HG03066 (cell line): ENCODE measurements at regions not wholly inside any gene's neighbourhood (a gene's known extent, or its start where the extent isn't known, plus 50 kb on each side); places are given as distances from the start of the nearest gene placed in this dataset.
"Not testable (repeated sequence)": the region's sequence is repeated elsewhere in the genome, so short reads cannot be mapped to it uniquely, and the experiment has no call there.

Experiments used
- ATAC-seq: cut with Tn5 transposase; IDR thresholded peaks from one replicate; pipeline ENCODE4 v1.9.1; 2021; ENCODE audit warnings: low read depth; ENCODE audit not compliant: unreplicated experiment

- no peak for ATAC-seq
Measured at GRCh38 chr6:128739112-128739511, 143.8 kb upstream of the LAMA2 start.

DNA sequence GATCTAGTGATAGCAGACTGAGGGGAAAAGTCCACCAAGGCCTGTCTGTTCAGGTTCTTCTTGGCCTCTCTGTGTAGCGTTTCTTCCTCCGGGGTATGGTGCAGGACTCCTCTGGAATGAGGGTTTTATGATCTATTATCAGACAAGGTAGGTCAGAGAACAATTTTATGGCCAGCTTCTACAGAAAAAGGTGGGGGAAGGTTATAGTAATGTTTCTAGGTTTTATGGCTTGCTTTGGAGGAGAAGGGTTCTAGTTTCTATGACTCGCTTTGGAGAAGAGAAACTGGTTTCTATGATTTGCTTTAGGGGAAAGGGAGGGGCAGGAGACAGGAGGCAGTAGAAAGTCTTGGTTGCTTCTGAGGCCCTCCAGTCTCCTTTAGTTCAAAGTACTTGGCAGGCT, 144.8 kb upstream of the LAMA2 start:
- no peak for ATAC-seq

DNA sequence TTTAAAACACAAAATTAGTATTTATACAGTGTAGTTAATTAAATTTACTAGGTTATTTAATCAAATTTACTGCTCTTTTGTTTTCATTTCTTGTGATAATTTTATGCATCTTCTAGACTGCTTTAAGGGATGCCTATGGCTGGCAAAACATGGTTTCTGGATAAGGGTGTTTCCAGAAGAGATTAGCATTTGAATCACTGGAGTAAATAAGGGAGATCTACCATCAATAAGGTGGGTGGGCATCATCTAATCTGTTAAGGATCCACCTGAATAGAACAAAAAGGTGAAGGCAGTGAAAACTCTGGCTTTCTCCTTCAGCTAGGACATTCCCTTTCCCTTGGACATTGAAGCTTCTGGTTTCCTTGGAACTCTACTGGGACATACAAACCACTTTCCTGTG, 146.2 kb upstream of the LAMA2 start:
- no peak for ATAC-seq

GRCh38 chr6:128731249-128732165, 151.4 kb upstream of the LAMA2 start:
- no peak for ATAC-seq

GRCh38 chr6:128727500-128727899, 155.4 kb upstream of the LAMA2 start:
- ATAC-seq, result no peak

DNA sequence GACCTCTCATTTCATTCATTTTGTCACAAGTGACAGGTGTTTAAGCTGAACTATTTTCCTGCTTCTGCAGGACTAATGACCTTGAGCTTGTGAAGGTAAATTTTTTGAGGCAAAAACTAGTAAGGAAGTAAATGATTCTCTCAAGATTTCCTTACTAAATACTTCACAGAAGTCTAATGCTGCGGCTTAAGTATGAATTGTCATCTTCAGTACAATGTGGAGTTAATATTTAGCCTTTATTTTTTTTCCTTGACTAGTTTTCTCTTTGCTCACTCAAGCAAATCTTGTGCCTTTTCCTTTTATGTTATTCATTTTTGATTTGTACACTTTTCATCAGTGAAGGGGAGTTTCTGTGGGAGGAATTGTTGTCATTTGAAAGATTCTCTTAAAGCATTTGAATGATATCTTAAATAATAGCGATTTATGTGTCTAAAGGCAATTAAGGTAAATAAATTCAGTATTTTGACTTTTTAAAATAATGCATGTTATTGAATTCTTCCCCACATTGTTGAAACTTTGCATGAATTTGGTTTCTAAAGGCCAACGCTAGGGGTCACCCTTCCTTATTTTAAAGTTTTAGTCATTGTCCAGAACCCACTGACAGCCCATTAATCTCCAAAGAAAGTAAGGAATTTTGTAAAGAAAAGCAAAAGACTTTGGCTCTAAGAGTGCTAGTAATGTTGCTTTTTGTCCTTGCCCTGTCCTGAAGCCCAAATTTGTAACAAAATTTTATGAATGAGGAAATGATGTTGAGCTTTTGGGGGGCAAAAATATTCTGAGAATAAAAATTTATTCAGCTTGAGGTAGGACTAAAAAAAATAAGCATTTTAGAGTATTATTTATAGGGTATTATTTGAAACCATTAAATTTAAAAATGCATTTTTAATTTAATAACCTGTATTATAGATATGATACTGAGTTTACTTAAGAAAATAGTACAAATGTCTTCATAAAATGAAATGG, 157.4 kb upstream of the LAMA2 start:
- no peak for ATAC-seq

DNA sequence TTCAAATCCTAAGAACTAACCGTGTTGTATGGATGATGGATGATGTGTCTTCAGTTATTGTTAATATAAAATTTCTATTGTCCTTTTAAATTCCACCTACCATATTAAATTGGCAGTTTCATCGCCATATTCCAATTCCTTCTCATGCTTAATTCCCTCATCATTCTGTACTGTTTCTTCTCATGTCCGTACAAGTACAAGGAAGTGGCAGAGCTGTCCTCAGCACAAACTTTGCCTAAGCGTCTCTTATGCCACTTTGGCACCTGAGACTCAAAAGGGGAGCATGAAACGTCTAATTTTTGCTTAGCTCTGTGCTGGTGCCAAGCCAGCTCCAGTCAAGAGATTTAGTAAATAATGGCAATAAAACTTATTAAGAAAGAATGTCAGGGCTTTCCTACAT, 158.2 kb upstream of the LAMA2 start:
- ATAC-seq, result no peak

DNA sequence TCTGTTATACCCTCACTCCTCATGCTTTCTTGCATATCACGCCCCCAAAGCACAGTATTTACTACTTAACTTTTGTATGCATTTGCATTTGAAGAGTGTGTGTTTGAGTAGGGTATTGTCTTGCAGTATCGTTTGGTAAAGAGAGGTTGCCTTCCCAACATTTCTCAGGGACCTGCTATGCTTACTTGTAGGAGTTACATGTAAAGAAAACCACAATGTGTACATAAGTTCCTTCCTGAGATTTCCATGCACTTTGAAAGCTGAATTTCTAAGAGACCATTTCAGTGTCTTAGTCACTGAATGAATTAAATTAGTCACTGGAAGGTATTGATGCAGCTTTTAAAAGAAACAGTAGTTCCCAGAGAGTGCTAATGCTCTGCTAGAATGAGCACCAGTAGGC, 159.3 kb upstream of the LAMA2 start:
- no peak for ATAC-seq

DNA sequence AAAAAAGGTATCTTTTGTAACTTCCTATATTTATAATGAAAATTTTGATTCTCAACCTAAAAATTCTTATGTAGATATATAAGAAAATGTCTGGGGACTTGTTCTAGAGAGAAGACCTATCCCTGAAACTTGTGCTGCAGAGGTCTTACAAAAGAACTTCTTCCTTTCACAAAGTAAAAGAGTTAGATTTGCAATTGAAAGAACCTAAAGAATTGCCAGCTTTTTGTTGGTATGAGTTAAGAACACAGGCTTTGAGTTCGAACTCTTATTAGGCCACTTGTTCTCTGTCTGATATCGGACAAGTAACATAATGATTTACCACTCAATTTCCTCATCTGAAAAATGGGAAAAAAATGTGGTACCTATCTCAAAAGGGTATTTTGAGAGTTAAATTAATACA, 162.0 kb upstream of the LAMA2 start:
- ATAC-seq, result no peak

DNA sequence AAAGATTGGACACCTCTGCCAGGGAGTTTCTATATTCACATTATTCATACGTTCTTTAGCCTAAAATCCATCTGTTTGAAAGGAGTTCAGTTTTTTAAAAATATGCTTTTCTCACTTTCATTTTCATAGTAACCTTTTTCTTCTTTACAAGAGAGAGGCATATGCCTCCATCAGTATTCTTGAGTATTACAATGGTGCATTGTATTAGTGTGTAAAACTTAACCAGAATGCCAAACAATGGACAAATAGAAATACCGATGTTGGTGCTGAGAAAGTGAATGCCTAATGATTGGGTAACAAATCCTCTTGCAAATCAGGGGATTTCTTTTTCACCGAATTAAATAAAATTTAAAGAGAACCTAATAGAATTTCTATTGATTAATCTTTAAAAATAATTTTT, 163.2 kb upstream of the LAMA2 start:
- ATAC-seq, result no peak

GRCh38 chr6:128713461-128713860, 169.5 kb upstream of the LAMA2 start:
- ATAC-seq, result no peak

GRCh38 chr6:128712898-128713297, 170.0 kb upstream of the LAMA2 start:
- no peak for ATAC-seq

DNA sequence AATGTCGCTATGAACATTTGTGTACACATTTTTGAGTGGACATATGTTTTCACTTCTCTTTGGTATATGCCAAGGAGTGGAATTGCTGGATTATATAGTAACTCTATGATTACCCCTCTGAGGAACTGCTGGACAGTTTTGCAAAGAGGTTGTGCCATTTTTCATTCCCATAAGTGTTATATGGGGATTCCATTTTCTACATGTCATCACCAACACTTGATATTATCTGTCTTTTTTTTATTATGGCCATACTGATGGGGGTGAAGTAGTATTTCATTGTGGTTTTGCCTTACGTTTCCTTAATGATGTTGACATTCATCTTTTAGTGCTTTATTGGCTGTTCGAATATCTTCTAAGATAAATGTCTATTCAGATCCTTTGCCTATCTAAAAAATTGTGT, 171.8 kb upstream of the LAMA2 start:
- ATAC-seq, result no peak

DNA sequence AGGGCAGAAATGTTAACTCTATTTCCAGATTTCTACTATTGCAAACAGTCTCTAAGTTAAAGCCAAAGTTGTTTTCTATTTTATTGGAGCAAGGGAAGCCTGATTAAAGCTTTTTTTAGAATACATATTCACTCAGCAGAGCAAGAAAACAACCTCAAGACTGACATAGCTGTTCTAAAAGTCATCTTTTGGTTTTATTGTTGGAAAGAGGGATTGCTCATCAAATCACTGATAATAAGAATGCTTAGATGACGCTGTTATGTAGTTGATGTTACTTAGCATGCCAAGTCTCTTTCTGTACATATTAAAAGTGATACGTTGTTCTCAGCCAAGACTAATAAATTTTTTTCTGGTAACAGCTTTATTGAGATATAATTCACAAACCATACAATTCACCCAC, 172.6 kb upstream of the LAMA2 start:
- no peak for ATAC-seq

- no peak for ATAC-seq
Measured at GRCh38 chr6:128704601-128705000, 178.3 kb upstream of the LAMA2 start.

- ATAC-seq, result not testable (repeated sequence)
Measured at GRCh38 chr6:128703794-128704193, 179.1 kb upstream of the LAMA2 start.

DNA sequence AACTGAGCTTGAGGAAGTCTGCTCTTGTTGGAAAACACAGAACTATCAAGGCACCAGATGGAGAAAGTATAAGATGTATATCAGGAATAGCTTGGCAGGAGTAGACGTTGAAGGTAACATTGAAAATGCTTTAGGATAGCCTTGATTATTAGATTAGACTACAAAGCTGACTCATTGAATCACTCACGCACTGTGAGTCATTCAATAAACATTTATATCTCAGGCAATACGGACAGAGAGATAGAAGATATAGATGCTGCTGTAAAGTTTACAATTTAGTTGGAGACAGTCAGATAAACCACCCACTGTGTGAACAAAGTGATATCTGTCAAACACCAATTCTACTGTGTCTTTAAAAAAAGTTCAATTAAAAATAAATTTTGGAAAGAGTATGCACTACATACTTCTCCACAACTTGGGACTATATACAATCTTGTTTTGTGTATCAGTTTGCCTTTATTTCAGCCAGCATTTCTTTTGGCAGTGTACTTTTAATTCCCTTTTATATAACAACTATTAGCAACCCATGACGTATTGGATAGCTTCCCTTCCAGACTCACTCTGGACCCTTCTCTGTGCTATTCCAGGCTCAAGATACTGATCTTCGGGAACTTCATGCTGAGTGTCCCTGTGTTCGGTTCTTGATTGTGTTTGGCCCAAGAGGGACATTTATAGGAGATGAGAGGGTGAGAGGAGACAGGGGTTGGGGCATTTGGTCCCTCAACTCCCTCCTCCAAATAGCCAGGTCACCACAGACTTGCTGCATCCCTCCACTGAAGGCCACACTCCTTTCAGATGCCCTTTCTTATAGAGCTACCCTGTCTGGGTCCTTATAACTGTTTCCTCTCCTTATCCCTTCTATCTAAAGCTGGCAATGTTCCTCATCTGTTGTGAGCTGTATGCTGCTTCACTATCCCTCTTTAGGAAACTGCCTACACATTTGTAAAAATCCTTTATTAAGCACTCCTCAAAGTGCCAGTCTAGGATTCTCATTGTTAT, 176.6 kb upstream of the PTPRK start:
- no peak for ATAC-seq

DNA sequence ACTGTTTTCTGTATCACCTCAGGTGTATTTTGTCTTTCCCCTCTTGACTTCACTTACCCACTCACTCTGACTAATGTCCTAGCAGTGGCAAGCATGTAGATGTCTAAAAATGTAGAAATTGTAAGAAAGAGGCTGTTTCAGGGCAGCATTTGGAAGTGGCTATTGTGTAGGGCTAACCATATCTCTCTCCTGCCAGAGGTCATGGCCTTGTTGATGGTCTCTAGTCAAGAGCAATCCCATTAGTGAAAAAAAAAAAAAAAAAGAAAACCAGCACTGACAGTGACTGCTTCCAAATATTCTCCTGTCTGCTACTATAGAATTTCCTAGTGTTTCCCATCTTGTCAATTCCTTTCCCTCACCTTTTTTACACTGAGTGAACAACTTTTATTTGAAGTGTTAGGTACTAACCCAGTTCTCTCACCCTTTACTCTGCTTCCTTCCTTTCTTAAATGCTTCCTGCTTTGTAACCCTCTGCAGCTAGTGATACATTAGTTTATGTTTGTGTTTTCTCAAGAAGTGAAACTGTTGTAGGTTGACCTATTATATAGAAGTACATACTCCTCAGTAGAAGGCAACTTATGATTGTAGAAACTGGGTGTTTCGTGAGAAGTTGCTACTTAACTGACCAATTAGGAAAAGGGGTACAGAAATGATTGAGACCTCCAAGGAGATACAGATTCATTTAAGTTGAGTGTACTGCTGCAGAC, 174.1 kb upstream of the PTPRK start:
- peak; percentile 92 for ATAC-seq

- no peak for ATAC-seq
Measured at GRCh38 chr6:128690063-128690462, 169.7 kb upstream of the PTPRK start.

- no peak for ATAC-seq
Measured at GRCh38 chr6:128686084-128686483, 165.7 kb upstream of the PTPRK start.
